B cell (primary cell): ENCODE measurements at regions not wholly inside any gene's neighbourhood (a gene's known extent, or its start where the extent isn't known, plus 50 kb on each side); places are given as distances from the start of the nearest gene placed in this dataset.

ENCODE experiments used
- EZH2 ChIP-seq: IDR thresholded peaks from 2 replicates; pipeline ENCODE4 v1.6.1; 2012; ENCODE audit warnings: borderline replicate concordance, low read depth, mild to moderate bottlenecking, moderate library complexity, low read length; ENCODE audit not compliant: insufficient read depth, poor library complexity, severe bottlenecking
- TF ChIP-seq, protein P1 (sequence below): fragments of 200-600 bp; IDR thresholded peaks from one replicate; pipeline ENCODE4 v1.8.0; 2022; ENCODE audit warnings: antibody characterized with exemption, mild to moderate bottlenecking

DNA sequence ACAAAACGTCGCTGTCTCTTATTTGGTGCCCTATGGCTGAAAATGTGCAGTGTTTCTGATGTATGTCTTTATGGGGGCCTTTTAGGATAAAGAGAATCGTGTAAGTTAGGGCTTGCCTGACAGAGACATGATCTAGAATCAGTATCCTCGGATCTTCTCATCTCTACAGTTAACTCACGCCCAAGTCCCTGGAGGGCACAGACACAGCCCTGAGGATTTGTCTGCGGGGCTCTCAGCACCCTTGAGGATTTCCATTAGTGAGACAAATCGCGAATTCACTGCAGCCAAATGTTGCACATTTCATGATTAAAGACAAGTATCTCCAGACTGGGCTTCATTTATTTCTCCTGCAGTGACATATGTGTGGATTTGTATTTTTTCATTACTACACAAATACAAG, 552.7 kb downstream of the C6orf118 start:
- TF ChIP-seq, protein P1, sequence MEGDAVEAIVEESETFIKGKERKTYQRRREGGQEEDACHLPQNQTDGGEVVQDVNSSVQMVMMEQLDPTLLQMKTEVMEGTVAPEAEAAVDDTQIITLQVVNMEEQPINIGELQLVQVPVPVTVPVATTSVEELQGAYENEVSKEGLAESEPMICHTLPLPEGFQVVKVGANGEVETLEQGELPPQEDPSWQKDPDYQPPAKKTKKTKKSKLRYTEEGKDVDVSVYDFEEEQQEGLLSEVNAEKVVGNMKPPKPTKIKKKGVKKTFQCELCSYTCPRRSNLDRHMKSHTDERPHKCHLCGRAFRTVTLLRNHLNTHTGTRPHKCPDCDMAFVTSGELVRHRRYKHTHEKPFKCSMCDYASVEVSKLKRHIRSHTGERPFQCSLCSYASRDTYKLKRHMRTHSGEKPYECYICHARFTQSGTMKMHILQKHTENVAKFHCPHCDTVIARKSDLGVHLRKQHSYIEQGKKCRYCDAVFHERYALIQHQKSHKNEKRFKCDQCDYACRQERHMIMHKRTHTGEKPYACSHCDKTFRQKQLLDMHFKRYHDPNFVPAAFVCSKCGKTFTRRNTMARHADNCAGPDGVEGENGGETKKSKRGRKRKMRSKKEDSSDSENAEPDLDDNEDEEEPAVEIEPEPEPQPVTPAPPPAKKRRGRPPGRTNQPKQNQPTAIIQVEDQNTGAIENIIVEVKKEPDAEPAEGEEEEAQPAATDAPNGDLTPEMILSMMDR = no peak
- no peak for TF ChIP-seq EZH2
